ENCODE measurements at regions not wholly inside any gene's neighbourhood (a gene's known extent, or its start where the extent isn't known, plus 50 kb on each side); places are given as distances from the start of the nearest gene placed in this dataset.

- intact Hi-C loops (cut with DNase I; ENCODE audit: low total_unique reads) = no loop called here
- Histone ChIP-seq H3K4me1 (no peaks in the 10 kb centered on the region), H3K27ac (no peak overlapping the region)
Observed at GRCh38 chr16:64880006-64880405, 241.9 kb downstream of the CDH11 start.

GRCh38 chr16:64878940-64879339 is 242.9 kb downstream of the CDH11 start:
- no peak overlapping the region for H3K27ac ChIP-seq
- no peak for DNase-seq
- no peaks in the 10 kb centered on the region for H3K4me1 ChIP-seq
- H3K36me3 ChIP-seq = no peaks in the 10 kb centered on the region
- H3K27me3 ChIP-seq = no peaks in the 10 kb centered on the region
- intact Hi-C loops (cut with DNase I; ENCODE audit: low total_unique reads) = no loop called here
- H3K4me3 ChIP-seq = no peak overlapping the region
- no peaks in the 10 kb centered on the region for H3K9me3 ChIP-seq
- TF ChIP-seq CTCF (IDR thresholded peaks at IDR 0.05) = no peak
- TF ChIP-seq POLR2A (IDR thresholded peaks at IDR 0.05) = no peak

More at GRCh38 chr16:64880006-64880405, 241.9 kb downstream of the CDH11 start:
- no peak overlapping the region for H3K4me3 ChIP-seq
- no peaks in the 10 kb centered on the region for H3K9me3 ChIP-seq
- no peak for DNase-seq
- no peaks in the 10 kb centered on the region for H3K36me3 ChIP-seq
- TF ChIP-seq CTCF (IDR thresholded peaks at IDR 0.05) = no peak
- TF ChIP-seq POLR2A (IDR thresholded peaks at IDR 0.05) = no peak
- no peaks in the 10 kb centered on the region for H3K27me3 ChIP-seq

GRCh38 chr16:64872101-64872500 is 249.8 kb downstream of the CDH11 start:
- no peaks in the 10 kb centered on the region for H3K27me3 ChIP-seq
- TF ChIP-seq CTCF (IDR thresholded peaks at IDR 0.05) = no peak
- TF ChIP-seq POLR2A (IDR thresholded peaks at IDR 0.05) = no peak
- H3K9me3 ChIP-seq = no peaks in the 10 kb centered on the region

GRCh38 chr16:64870859-64871258 is 251.0 kb downstream of the CDH11 start:
- TF ChIP-seq POLR2A (IDR thresholded peaks at IDR 0.05) = no peak
- no peak for TF ChIP-seq CTCF (IDR thresholded peaks at IDR 0.05)
- Histone ChIP-seq H3K27ac (no peak overlapping the region), H3K36me3 (no peaks in the 10 kb centered on the region), H3K27me3 (no peaks in the 10 kb centered on the region), H3K4me1 (no peaks in the 10 kb centered on the region), H3K4me3 (no peak overlapping the region), H3K9me3 (no peaks in the 10 kb centered on the region)
- intact Hi-C loops (cut with DNase I; ENCODE audit: low total_unique reads) = no loop called here
- DNase-seq = no peak

More at GRCh38 chr16:64872101-64872500, 249.8 kb downstream of the CDH11 start:
- Histone ChIP-seq H3K36me3 (no peaks in the 10 kb centered on the region), H3K27ac (no peak overlapping the region), H3K4me1 (no peaks in the 10 kb centered on the region), H3K4me3 (no peak overlapping the region)
- DNase-seq = no peak
- intact Hi-C loops (cut with DNase I; ENCODE audit: low total_unique reads) = no loop called here

- intact Hi-C loops (cut with DNase I; ENCODE audit: low total_unique reads) = no loop called here
- Histone ChIP-seq H3K4me3 (no peak overlapping the region), H3K9me3 (no peaks in the 10 kb centered on the region), H3K27me3 (no peaks in the 10 kb centered on the region), H3K36me3 (no peaks in the 10 kb centered on the region), H3K27ac (no peak overlapping the region), H3K4me1 (no peaks in the 10 kb centered on the region)
- no peak for TF ChIP-seq CTCF (IDR thresholded peaks at IDR 0.05)
- TF ChIP-seq POLR2A (IDR thresholded peaks at IDR 0.05) = no peak
- no peak for DNase-seq
Observed at GRCh38 chr16:64869781-64870180, 252.1 kb downstream of the CDH11 start.

Measured in uterus (tissue), 3 donors.